SK-N-MC (cell line): ENCODE measurements at regions not wholly inside any gene's neighbourhood (a gene's known extent, or its start where the extent isn't known, plus 50 kb on each side); places are given as distances from the start of the nearest gene placed in this dataset.

Source experiments
- EZH2 ChIP-seq: fragments of 200-600 bp; sonication (generic); IDR thresholded peaks from one replicate; pipeline ENCODE4 v1.6.1; 2017; ENCODE audit warnings: antibody characterized with exemption
- POLR2AphosphoS5 ChIP-seq: IDR thresholded peaks from 2 replicates; pipeline ENCODE4 v1.6.1; 2012; ENCODE audit warnings: mild to moderate bottlenecking, low read depth, low read length, borderline replicate concordance

DNA sequence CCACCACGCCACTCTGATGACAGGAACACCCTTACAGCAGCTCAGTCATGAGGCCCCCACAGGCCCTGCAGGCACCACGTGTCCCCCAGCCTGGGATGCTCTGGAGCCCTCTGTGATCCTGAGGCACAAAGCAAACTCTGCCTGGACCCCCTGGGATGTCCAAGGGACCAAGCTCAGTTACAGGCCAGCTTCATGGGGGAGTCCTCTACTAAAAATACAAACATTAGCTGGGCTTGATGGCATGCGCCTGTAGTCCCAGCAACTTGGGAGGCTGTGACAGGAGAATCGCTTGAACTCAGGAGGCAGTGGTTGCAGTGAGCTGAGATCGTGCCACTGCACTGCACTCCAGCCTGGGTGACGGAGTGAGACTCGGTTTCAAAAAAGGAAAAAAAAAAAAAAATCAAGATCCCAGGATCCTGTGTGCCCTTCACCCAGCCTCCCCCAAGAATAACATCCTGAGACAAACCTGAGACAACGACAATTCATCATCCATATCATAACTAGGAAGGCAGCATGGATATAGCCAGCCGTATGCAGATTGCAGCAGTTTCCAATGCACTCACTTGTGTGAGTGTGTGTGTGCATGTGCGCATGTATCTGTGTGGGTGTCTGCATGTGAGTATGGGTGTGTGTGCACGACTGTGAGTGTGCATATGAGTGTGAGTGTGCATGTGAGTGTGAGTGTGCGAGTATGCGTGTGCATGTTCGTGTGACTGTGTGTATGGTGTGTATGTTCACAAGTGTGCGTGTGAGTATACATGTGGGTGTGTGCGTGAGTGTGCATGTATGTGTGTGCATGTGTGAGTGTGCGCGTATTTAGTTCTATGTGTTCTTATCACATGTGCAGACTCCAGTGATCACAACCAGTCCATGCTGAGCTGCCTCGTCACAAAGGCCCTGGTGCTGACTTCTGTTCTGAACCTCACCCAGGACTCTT, 52.1 kb downstream of the NCOR2 start:
- TF ChIP-seq EZH2 (no peak), POLR2AphosphoS5 (no peak)
